ENCODE measurements at regions not wholly inside any gene's neighbourhood (a gene's known extent, or its start where the extent isn't known, plus 50 kb on each side); places are given as distances from the start of the nearest gene placed in this dataset.

DNA sequence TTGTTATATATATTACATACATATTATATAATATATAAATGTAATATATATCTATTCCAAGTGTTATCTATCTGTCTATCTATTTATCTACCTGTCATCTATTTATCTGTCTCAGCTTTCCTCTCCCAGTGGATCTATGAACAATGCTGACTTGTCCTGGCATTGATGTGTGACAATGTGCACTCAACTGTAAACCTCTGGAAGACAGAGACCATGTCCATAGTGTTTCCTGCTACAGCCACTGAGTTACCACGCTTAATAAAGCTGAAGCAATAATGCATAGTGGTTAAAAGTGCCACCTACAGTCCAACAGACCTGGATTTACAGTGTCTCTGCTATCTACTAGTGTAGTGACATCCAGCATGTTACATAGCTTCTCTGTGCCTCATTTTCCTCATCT, 57.2 kb upstream of the TMED7 start:
- TF ChIP-seq, protein P1, sequence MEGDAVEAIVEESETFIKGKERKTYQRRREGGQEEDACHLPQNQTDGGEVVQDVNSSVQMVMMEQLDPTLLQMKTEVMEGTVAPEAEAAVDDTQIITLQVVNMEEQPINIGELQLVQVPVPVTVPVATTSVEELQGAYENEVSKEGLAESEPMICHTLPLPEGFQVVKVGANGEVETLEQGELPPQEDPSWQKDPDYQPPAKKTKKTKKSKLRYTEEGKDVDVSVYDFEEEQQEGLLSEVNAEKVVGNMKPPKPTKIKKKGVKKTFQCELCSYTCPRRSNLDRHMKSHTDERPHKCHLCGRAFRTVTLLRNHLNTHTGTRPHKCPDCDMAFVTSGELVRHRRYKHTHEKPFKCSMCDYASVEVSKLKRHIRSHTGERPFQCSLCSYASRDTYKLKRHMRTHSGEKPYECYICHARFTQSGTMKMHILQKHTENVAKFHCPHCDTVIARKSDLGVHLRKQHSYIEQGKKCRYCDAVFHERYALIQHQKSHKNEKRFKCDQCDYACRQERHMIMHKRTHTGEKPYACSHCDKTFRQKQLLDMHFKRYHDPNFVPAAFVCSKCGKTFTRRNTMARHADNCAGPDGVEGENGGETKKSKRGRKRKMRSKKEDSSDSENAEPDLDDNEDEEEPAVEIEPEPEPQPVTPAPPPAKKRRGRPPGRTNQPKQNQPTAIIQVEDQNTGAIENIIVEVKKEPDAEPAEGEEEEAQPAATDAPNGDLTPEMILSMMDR (IDR thresholded peaks at IDR 0.05), result no peak
- no peak for TF ChIP-seq EP300 (IDR thresholded peaks at IDR 0.05)

All from esophagus muscularis mucosa (tissue), 3 donors.